HG02642 (cell line): ENCODE measurements at regions not wholly inside any gene's neighbourhood (a gene's known extent, or its start where the extent isn't known, plus 50 kb on each side); places are given as distances from the start of the nearest gene placed in this dataset.

Source experiments
- ATAC-seq: cut with Tn5 transposase; IDR thresholded peaks from one replicate; pipeline ENCODE4 v1.9.1; 2021; ENCODE audit warnings: mild to moderate bottlenecking; ENCODE audit not compliant: unreplicated experiment, poor library complexity

DNA sequence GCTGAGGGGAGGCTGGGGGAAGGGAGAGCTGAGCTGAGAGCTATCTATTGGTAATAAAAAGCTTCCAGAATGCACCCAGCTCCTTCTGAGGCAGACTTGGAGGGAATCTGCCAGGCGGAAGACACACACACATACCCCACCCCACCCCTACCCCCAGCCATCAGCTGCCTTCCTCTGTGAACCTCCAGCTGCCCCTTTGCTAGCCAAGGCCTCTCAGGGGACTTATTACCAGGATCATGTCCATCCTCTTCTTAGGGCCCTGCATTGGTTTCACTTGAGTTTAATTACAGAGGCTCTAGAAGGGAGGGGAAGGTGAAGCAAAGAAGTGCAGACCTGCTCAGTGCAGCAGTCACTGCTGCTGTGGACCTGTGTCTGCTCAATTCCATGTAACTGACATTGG lies 156.4 kb downstream of the OMA1 start:
- ATAC-seq: no peak

DNA sequence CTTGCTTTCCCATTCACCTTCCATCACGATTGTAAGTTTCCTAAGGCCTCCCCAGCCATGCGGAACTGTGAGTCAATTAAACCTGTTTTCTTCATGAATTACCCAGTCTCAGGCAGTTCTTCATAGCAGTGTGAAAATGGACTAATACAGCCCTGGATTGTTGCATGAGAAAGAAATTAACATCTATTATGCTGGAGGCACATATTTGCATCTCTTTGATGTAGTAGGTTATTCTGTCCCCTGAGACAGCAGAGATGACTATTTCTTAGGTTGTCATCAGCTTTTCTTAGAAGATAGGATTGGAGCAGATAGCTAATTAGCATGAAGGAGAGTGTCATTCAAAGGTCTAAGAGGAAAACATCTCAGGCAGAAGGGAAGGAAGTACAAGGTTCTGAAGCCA lies 166.2 kb downstream of the OMA1 start:
- ATAC-seq: no peak

DNA sequence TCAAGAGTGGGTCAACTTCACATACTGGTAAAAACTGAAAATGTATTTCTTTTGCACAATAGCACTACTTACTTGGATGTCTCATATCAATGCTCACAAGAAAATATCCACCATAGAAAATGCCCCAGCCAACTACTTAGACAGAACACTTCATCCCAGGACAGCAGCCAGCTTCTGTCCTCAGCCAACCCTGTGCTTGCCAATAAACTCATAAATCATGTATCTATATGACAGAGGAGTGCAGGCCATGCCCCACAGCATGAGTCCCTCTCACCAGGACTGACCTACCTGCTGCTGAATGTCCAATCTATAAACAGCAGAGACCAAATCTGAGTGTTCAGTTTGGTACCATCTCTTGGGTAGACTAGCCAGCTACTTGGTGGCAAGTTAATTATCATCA lies 179.3 kb downstream of the OMA1 start:
- ATAC-seq: no peak

DNA sequence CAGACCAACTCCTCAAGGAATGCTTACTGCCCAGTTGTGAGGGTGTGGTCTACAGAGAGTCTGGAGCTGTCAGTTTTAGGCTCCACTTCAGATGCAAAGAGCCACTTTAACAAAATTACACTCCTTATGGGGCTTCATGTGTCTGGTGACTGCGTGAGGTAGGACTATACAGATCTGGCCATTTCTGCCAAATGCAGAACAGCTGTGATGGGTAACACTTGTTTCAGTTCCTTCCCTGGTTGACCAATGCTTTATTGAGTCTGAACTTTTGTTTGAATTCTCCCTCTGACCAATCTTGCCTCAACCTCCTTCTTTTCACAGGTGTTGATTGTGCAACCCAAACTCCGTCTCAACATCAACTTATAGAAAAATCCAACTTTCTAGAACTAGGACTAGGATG lies 181.2 kb downstream of the OMA1 start:
- no peak for ATAC-seq

DNA sequence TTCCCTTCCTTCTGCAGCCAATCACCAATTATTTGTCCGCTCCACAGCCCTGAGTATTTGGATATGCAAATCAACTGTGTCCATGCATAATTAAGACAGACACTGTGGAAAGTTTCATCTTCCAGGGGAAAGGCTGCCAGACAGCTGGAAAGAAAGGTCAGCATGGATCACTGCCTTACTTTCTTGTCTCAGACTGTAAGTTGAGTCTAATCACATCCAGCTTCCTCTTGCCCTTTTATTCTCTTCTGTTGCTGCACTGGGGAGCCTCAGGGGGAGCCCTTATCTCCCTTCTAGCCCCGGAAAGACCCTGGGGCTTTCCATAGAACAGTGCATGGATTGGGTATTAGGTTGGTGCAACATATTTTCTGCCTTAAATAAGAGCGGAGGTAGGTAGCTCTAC lies 182.9 kb downstream of the OMA1 start:
- ATAC-seq: no peak

DNA sequence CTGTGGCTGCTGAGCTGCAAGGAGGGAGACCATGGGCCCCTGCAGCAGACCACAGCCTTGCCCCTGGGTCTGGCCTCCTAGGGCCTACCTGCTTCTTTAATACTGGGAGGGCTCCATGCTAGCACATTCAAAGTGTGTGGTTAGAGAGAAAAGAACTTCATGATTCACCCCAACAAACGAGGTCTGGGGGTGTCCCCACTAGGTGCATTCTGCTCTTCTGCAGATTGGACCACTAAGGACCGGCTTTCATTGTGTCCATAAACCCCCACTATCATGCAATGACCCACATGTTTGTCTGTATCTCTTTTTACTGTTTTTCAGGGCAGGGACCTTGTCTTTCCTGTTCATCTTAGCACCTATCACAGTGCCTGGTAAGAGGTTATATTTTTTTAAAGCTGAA lies 185.4 kb downstream of the OMA1 start:
- ATAC-seq: no peak

DNA sequence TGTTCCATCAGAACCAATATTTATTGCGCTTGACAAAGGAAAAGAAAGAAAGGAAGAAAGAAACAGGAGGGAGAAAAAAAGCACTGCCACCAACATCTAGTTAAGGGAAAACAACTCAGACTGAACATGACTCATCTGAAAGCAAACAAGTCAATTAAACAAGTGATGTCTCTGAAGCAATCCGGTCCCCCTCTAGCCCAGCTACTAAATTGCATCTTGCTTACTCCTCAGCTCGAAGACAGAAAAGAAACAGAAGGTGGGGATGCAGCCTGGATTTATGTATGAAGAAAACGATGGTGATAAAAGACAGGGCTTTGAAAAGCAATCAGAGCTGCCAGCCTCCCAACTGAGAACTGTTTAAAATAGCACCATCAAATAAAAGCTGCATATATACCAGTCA lies 188.2 kb downstream of the OMA1 start:
- no peak for ATAC-seq

DNA sequence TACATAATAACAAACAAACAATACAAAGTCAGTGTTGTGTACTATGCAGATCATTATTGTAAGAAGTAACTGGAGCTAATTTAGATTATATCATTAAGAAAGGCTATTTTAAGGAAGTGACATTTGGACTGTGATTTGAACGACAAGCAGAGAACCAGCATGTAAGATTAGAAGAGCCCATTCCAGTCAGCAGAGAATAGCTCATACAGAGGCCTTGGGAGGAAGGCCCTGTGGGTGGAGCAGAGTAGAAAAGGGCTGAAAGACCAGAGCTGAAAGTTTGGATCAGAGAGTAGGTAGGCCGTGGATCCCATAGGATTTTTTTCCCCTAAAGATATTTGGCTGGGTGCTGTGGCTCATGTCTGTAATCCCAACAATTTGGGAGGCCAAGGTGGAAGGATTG lies 190.1 kb downstream of the OMA1 start:
- no peak for ATAC-seq

DNA sequence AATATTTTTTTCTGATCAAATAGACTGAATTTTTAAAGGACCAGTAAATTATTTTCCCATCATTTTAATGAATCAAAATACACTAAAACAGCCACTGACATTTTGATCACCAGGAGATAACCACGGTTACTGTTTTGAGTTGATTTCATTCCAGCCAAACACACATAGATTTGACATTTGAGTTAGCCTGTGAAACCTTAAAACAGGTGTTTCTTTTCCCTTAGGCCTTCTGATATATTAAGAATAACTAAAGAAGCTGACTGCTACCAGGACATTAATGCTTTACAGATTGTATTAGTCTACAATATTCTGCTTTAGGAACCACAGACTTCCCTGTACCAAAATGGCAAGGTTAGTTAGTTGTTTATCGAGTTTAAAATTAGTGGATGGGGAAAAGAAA lies 193.4 kb downstream of the OMA1 start:
- ATAC-seq: no peak

DNA sequence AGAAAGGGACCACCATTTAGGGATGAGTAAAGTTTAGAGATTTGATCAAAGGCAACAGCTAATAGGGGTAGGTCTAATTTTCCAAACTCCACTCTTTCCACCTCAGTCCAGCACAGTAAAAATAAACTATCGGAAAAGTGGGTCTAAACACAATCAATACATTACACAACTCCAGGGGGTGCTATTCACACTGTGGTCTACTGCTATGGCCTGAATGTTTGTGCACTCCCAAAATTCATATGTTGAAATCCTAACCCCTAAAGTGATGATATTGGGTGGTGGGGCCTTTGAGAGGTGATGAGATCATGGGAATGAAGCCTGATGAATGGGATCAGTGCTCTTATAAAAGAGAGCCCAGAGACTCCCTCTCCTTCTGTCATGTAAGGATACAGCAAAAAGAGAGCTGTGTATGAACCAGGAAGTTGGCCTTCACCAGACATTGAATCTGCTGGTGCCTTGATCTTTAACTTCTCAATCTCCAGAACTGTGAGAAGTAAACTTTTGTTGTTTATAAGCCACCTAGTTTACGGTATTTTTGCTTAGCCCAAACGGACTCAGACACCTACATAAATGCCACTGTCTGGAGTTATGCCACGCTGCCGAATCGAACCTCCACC lies 193.9 kb downstream of the OMA1 start:
- no peak for ATAC-seq

DNA sequence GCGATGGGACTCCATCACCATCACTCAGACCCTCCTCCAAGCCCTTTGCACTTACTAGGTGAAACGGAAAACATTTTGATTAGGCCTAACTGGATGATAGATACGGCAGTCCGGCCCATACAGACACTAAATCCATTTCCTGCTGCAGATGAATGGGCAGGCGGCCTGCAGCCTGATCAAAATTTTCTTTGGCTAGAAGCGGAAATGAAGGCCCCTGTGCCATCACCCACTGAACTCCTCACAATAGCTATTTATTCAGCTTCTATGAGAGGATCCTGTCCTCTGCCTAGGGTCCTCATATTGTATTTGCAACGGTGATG lies 200.5 kb downstream of the OMA1 start:
- ATAC-seq: no peak

DNA sequence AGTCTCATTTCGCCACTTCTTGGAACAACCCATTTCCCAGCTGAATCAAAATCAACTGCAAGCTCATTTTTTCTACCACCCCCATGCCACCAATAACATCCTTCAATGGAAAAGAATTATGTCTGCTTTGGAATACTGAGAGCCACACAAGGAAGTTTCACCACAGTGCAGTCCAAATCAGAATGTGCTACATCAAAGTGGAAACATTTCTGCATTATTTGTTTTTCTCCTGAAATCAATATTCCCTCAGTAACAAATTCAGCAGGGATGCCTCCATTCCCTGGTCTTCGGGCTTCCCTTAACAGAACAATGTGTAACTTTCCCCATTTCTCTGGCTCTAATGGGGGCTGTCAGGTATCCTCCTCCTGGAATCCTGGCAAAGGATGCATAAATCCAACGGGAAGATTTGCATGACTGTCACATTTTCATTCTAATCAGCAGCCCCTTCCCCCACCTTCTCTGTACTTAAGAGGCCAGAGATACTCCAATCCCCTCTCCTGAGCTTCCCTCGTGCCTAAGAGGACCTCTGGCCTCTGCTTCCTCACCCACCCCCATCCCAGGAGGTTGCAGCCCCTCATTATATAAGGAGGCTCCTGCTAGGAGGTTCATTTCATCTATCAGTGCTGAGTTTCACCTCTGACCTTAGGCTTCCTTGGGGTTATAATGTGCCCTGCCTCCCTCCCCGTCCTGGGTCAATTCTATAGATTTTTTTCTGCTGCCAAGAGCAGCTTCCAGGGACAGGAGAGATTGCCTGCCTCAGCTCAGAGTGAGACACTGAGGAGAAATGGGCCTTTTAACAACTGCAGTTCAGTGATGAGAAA lies 201.1 kb downstream of the OMA1 start:
- no peak for ATAC-seq

DNA sequence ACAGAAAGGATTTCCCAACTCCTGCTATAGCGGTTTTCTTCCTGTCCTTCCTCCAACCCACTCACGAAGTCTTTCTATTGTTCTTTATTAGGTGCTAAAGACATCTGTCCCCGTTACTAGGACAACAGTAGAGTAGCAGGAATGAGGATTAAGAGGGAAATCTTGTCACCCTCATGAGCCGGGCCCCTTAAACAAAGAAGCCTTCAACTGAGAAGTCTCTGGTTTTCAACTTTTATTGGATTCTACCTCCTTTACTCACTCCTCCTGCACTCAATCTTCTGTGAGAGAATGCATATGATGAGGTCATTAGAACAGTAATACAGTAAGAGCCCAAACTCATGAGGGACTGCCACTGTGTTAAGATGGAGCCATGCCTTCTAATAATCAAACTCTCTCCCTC lies 206.3 kb downstream of the OMA1 start:
- no peak for ATAC-seq

DNA sequence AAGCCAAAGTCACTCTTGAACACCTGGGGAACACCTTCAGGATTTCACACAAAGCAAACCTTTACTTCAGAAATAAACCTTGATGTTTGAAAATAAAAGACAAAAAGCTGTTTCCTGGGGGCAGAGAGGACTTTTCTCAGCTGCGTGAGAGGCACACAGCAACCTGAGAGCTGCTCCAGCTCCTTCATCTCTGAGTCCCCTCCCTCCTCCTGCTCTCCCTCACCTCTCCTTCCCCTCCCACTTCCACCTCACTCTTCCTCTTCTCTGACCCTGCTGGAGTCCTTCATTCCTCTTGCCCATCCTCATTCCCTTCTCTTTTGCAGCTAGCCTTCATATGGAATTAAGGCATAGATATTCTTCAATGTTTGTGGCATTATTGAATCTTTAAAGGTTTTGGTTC lies 208.4 kb downstream of the OMA1 start:
- ATAC-seq: no peak

DNA sequence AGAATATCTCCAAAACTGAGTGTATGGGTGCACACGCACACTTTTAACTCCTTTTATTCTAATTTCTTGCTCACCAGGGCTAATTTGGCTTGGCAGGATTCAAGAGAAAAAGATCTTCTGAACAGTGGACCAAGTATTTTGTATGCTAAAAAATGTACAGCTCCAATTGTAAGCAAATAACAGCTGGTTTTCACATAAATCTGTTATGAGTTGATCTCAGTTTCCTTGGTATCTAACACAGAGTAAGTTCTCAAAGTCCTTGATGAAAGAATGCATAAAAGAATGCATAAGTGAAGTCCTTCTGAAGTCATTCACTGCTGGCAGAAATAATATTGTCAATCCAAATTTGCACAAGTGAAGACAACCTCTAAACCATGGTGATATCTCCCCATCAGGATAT lies 213.0 kb downstream of the OMA1 start:
- no peak for ATAC-seq

DNA sequence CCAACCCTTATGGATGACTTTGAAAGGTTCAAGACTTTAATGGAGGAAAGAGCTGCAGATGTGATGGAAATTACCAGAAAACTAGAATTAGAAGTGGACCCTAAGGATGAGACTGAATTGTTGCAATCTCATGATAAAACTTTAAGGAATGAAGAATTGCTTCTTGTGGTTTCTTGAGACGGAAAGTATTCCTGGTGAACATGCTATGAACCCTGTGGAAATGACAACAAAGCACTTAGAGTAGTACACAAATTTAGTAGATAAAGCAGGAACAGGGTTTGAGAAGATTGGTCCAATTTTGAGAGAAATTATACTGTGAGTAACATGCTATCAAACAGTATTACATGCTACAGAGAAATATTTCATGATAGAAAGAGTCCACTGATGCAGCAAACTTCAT lies 215.4 kb downstream of the OMA1 start:
- no peak for ATAC-seq

DNA sequence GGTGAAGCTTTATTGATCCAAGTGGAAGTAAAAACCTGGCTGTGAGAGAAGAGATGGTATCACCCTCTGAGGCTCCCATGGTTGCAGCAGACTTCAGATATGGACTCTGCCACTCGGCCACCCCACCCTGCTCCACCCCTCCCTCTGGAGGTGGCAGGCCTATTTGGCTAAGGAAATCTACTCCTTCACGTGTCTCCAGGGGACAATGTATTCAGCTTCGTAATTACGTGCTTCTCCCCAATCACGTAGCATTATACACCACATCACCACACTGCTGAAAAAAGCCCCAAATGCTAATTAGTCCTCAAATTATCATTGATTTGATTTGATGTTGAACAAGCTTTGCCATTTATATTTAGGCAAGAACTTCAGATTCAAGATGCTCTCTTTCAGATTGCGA lies 220.7 kb downstream of the OMA1 start:
- no peak for ATAC-seq

DNA sequence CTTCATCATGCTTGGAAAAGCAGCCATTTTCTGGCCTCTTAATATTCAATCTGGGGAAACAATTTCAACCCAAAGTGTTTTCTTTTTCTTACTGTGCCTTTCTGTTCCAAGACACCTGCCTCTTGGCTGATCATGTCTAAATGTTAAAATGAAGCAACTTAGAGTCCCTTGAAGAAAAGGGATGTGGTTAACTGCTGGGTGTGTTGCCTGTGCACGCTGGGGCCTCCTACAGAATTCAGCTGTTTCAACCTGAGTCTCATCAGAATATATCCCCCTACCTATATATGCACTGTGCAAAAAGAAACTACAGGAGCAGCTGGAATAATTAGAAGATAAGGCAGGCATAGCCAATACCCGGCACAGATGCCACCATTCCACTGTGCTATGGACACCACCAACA lies 222.0 kb downstream of the OMA1 start:
- no peak for ATAC-seq

DNA sequence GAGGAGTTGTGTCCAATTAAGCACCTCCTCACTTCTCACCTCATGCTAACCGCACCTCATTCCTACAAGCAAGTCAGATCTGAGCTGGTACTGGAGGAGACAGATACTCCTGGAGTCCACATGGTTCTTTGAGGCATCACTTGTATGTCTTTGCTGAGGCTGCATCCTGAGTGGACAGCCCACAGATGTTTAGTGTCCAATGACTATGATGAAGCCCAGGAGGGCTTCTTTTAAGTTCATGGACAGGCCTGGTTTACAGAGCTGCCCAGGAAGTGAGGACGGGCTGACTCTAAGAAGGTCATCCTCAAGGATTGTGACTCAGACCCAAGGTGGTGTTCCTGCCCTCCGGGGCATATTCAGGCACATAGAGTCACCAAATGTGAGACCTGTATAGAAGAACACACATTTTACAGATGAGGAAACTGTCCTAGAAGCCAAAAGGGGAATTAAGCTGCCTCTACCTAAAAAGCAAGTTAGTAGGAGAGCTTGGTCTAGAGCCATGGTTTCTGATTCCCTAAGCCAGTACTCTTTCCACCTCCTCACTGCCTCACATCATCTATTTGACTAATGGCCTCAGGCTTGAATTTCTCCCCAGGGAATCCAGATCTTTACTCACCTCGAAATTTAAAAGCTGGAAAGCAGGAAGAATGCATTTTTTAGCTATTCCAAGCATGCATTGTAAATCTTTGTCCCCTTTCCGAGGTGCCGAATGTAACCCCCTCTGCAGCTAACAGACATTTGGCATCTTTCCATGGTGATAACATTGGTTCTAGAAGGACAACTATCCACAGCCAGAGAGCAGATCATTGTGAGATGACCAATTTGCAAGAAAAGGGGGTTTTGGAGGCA lies 228.1 kb downstream of the OMA1 start:
- no peak for ATAC-seq

DNA sequence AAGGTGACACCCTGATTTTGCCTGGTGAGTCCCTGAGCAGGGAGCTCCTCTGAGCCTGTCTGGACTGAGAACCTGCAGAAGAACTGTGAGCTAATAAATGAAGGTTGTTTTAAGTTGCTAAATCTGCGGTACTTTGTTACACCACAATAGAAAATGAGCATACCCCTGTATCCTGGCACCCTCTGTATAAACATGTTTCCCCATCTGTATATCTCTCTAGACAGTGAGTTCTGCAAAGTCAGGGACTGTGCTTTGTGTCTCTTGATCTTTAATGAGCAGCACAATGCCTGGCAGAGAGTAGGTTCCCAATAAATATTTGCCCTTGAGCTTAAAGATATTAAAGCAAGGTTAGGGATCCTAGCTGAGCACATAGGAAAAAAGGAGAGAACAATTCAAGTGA lies 228.8 kb downstream of the OMA1 start:
- no peak for ATAC-seq

DNA sequence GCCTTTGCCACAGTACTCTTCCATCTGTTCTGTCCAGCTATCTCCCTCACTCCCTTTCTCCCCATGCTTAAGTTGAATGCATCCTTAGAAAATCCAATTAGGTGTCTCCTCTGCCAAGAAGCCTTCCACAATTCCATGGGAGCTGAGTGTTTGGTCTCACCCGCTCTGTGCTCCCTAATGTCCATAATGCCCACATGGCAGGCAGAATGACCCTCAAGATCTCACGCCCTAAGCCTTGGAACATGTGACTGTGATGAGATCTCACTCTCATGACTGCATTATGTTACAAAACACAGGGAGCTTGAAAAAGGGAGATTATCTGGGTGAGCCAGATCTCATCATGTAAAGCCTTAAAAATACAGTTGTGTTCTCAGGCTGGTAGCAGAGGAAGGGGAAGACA lies 229.4 kb downstream of the OMA1 start:
- no peak for ATAC-seq

DNA sequence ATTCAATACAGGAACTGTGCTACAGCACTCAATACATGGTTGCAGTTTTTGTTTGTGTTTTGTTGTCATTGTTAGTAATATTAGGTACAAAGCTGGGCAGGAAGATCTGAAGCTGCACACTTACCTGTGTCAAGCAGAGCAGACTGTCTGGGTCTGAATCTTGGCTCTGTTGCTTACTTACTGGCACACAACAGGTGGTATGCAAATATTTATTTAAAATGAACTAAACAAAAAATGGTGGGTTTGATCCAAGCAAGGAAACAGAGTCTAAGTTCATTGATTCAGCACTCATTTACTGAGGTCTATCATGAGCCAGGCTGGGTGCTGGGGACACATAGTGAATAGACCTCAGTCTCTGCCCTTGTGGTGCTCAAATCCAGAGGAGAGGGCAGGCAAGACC lies 230.4 kb downstream of the OMA1 start:
- ATAC-seq: no peak
